NB4 (cell line): ENCODE measurements at regions not wholly inside any gene's neighbourhood (a gene's known extent, or its start where the extent isn't known, plus 50 kb on each side); places are given as distances from the start of the nearest gene placed in this dataset.
"Not testable (repeated sequence)": the region's sequence is repeated elsewhere in the genome, so short reads cannot be mapped to it uniquely, and the experiment has no call there.

ENCODE experiments used
- DNase-seq: peaks from one replicate; pipeline ENCODE4 v3.0.0; 2010; ENCODE audit warnings: low read depth
- H3K4me3 ChIP-seq: one replicate; pipeline ENCODE4 v1.5.1; 2011; ENCODE audit warnings: mild to moderate bottlenecking, low read depth, low read length, moderate library complexity
- MAX ChIP-seq: IDR thresholded peaks from 2 replicates; pipeline ENCODE4 v1.6.1; 2011; ENCODE audit warnings: low read depth, low read length
- MYC ChIP-seq: IDR thresholded peaks from 2 replicates; pipeline ENCODE4 v1.6.1; 2011; ENCODE audit warnings: low read depth, low read length
- POLR2A ChIP-seq: IDR thresholded peaks from 2 replicates; pipeline ENCODE4 v1.6.1; 2011; ENCODE audit warnings: mild to moderate bottlenecking; ENCODE audit not compliant: insufficient read length; ENCODE audit errors: extremely low read depth
- TF ChIP-seq, protein P1 (sequence below): IDR thresholded peaks from one replicate; pipeline ENCODE4 v1.5.1; 2012; ENCODE audit warnings: low read depth, low read length

DNA sequence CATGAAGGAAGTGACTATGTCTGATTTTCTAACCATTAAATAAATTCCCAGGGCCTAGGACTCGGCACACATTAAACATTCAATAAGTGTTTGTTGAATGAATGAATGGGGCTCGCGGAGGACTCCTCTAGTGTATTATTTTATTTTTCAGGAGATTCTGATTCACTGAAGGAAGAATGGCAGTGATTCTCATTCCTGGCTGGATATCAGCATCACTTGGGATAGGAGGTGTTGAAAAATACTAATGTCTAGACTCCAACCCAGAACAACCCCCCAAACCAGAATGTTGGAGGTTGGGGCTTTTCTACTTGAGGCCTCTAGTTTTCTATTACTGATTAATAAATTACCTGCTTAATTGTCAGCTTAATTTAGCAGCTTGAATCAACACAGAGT is 195.4 kb downstream of the BTBD3 start:
- TF ChIP-seq POLR2A, result no peak
- TF ChIP-seq MYC, result no peak
- TF ChIP-seq, protein P1, sequence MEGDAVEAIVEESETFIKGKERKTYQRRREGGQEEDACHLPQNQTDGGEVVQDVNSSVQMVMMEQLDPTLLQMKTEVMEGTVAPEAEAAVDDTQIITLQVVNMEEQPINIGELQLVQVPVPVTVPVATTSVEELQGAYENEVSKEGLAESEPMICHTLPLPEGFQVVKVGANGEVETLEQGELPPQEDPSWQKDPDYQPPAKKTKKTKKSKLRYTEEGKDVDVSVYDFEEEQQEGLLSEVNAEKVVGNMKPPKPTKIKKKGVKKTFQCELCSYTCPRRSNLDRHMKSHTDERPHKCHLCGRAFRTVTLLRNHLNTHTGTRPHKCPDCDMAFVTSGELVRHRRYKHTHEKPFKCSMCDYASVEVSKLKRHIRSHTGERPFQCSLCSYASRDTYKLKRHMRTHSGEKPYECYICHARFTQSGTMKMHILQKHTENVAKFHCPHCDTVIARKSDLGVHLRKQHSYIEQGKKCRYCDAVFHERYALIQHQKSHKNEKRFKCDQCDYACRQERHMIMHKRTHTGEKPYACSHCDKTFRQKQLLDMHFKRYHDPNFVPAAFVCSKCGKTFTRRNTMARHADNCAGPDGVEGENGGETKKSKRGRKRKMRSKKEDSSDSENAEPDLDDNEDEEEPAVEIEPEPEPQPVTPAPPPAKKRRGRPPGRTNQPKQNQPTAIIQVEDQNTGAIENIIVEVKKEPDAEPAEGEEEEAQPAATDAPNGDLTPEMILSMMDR, result no peak
- no peak for TF ChIP-seq MAX
- H3K4me3 ChIP-seq, result no peak overlapping the region
- DNase-seq, result no peak

- DNase-seq, result no peak
These were observed 196.0 kb downstream of the BTBD3 start for GRCh38 chr20:12113468-12114371.

GRCh38 chr20:12129114-12129513 is 211.4 kb downstream of the BTBD3 start:
- H3K4me3 ChIP-seq, result not testable (repeated sequence)

More at GRCh38 chr20:12113468-12114371, 196.0 kb downstream of the BTBD3 start:
- TF ChIP-seq, protein P1, result no peak
- TF ChIP-seq MYC, result no peak
- no peak for TF ChIP-seq MAX
- TF ChIP-seq POLR2A, result no peak
- H3K4me3 ChIP-seq, result no peak overlapping the region

DNA sequence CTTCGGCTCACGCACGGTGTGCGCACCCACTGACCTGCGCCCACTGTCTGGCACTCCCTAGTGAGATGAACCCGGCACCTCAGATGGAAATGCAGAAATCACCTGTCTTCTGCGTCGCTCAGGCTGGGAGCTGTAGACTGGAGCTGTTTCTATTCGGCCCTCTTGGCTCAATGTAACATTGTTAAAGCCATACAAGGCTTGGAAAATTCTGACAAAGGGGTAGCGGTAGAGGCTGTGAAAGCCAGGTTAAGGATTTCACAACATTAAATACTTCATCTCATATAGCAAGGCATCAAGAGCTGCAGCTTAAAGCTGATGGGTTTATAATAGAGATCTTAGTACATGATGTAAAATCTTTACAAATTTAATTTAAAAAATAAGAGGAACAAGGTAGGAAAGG is 211.8 kb downstream of the BTBD3 start:
- not testable (repeated sequence) for DNase-seq, H3K4me3 ChIP-seq

More at GRCh38 chr20:12129114-12129513, 211.4 kb downstream of the BTBD3 start:
- not testable (repeated sequence) for DNase-seq

DNA sequence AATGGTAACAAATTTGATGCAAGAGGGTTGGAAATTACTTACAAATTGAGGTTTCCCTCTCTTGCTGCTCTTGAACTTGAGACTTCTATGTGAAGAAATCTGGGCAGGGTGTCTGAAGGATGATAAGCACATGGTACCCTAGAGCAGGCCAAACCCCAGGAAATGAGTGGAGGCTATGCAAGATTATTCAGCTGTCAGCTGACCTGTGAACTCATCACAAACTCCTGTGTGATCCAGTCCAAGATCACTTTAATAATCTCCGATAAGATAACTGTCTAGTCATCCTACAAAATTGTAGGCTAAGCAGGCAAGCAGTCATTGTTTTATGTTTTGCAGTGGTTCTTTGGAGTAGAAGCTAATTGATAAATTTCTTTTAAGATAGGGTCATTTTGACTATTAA is 213.1 kb downstream of the BTBD3 start:
- no peak overlapping the region for H3K4me3 ChIP-seq
- no peak for DNase-seq

DNA sequence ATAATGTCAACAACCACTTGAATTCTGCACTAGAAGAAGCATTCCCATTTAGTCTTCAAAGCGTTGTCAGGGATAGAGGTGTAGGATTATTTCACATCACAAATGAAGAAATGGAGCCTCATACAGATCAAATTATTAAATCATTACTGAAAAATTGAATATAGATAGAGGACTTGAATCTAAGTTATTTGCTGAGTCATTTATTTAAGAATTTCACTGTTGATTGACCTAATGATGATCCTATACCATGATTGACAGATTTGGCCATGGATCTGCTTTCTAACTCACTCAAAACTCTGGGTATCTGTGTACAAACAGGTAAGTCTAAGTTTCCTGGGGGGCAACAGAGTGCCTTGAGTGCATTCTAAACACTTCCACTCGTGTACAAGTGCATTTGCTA is 215.9 kb downstream of the BTBD3 start:
- DNase-seq, result no peak
- no peak overlapping the region for H3K4me3 ChIP-seq
- TF ChIP-seq POLR2A (no peak), MAX (no peak), MYC (no peak)
- TF ChIP-seq, protein P1, result no peak

More for the DNA sequence above, 213.1 kb downstream of the BTBD3 start:
- no peak for TF ChIP-seq MAX
- no peak for TF ChIP-seq MYC
- TF ChIP-seq, protein P1, result no peak
- TF ChIP-seq POLR2A, result no peak

DNA sequence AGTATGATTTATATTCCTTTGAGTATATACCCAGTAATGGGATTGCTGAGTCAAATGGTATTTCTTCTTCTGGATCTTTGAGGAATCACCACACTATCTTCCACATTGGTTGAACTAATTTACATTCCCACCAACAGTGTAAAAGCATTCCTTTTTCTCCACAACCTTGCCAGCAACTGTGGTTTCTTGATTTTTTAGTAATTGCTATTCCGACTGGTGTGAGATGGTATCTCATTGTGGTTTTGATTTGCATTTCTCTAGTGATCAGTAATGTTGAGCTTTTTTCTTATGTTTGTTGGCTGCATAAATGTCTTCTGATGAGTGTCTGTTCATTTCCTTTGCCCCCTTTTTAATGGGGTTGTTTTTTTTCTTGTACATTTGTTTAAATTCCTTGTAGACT is 228.3 kb downstream of the BTBD3 start:
- not testable (repeated sequence) for H3K4me3 ChIP-seq, DNase-seq
